Neuronal stem cell (in vitro differentiated cells): ENCODE measurements at regions not wholly inside any gene's neighbourhood (a gene's known extent, or its start where the extent isn't known, plus 50 kb on each side); places are given as distances from the start of the nearest gene placed in this dataset.

Source experiments
- DNase-seq: peaks from one replicate; pipeline ENCODE4 v3.0.0-alpha.2; 2013; ENCODE audit warnings: low spot score
- H2AFZ ChIP-seq: one replicate; pipeline ENCODE4 v1.6.1; 2013; ENCODE audit warnings: mild to moderate bottlenecking, low read length, inconsistent platforms
- H2AK5ac ChIP-seq: 2 replicates; pipeline ENCODE4 v1.6.1; 2013; ENCODE audit warnings: low read depth, mild to moderate bottlenecking, inconsistent platforms, low read length, moderate library complexity, mixed read lengths
- H2BK120ac ChIP-seq: 2 replicates; pipeline ENCODE4 v1.6.1; 2013; ENCODE audit warnings: low read depth, mild to moderate bottlenecking, inconsistent platforms, low read length, moderate library complexity, mixed read lengths
- H2BK12ac ChIP-seq: one replicate; pipeline ENCODE4 v1.6.1; 2013; ENCODE audit warnings: low read length, inconsistent platforms
- H2BK15ac ChIP-seq: 2 replicates; pipeline ENCODE4 v1.6.1; 2013; ENCODE audit warnings: mild to moderate bottlenecking, low read length, inconsistent platforms, mixed read lengths
- H2BK5ac ChIP-seq: one replicate; pipeline ENCODE4 v1.6.1; 2013; ENCODE audit warnings: inconsistent platforms, mild to moderate bottlenecking, low read length, moderate library complexity
- H3K14ac ChIP-seq: one replicate; pipeline ENCODE4 v1.6.1; 2013; ENCODE audit warnings: low read length, inconsistent platforms
- H3K18ac ChIP-seq: 2 replicates; pipeline ENCODE4 v1.6.1; 2013; ENCODE audit warnings: low read length, inconsistent platforms
- H3K23ac ChIP-seq: 2 replicates; pipeline ENCODE4 v1.6.1; 2013; ENCODE audit warnings: low read depth, mild to moderate bottlenecking, mixed read lengths, low read length, inconsistent platforms; ENCODE audit not compliant: poor library complexity
- H3K27ac ChIP-seq: replicated peaks from 3 replicates; pipeline ENCODE4 v1.5.1; 2013; ENCODE audit warnings: low read length, inconsistent platforms
- H3K27me3 ChIP-seq, 3 experiments: 2 replicates each; pipeline ENCODE4 v1.6.1; 2013; ENCODE audit warnings: low read length in 3 of 3, mild to moderate bottlenecking in 2 of 3, inconsistent platforms in 1 of 3, low read depth in 1 of 3, mixed read lengths in 1 of 3, moderate library complexity in 1 of 3; ENCODE audit not compliant: control insufficient read depth in 3 of 3, insufficient read depth in 3 of 3
- H3K36me3 ChIP-seq, 2 donors: replicated peaks in 1 of 2; 2 replicates each; pipeline ENCODE4 v1.6.1; 2013; ENCODE audit warnings: low read length in 2 of 2; ENCODE audit not compliant: control insufficient read depth in 2 of 2, insufficient read depth in 2 of 2
- H3K4ac ChIP-seq: 2 replicates; pipeline ENCODE4 v1.6.1; 2013; ENCODE audit warnings: inconsistent platforms, mild to moderate bottlenecking, low read length, moderate library complexity
- H3K4me1 ChIP-seq, 2 donors: 1 replicate in 1 of 2; 2 replicates in 1 of 2; pipeline ENCODE4 v1.6.1; 2013; ENCODE audit warnings: low read length in 2 of 2, low read depth in 1 of 2; ENCODE audit not compliant: control insufficient read depth in 2 of 2, insufficient read depth in 1 of 2
- H3K4me2 ChIP-seq: one replicate; pipeline ENCODE4 v1.6.1; 2013; ENCODE audit warnings: mild to moderate bottlenecking, low read length, inconsistent platforms; ENCODE audit not compliant: insufficient read depth, poor library complexity, severe bottlenecking
- H3K4me3 ChIP-seq, 2 donors: 2 replicates each; pipeline ENCODE4 v1.5.1; 2013; ENCODE audit warnings: low read length in 2 of 2, mild to moderate bottlenecking in 2 of 2, inconsistent platforms in 1 of 2, moderate library complexity in 1 of 2
- H3K79me1 ChIP-seq: one replicate; pipeline ENCODE4 v1.6.1; 2013; ENCODE audit warnings: low read depth, mild to moderate bottlenecking, inconsistent platforms, low read length, moderate library complexity
- H3K9ac ChIP-seq: one replicate; pipeline ENCODE4 v1.6.1; 2013; ENCODE audit warnings: mild to moderate bottlenecking, low read depth, low read length, inconsistent platforms; ENCODE audit not compliant: poor library complexity
- H3K9me3 ChIP-seq, 2 donors: replicated peaks in 1 of 2; 2 replicates each; pipeline versions ENCODE3 to v1.6.1; 2013; ENCODE audit warnings: low read length in 2 of 2, mild to moderate bottlenecking in 2 of 2, inconsistent platforms in 1 of 2, low read depth in 1 of 2, mixed read lengths in 1 of 2, moderate library complexity in 1 of 2; ENCODE audit not compliant: control insufficient read depth in 2 of 2, insufficient read depth in 1 of 2
- H4K8ac ChIP-seq: one replicate; pipeline ENCODE4 v1.6.1; 2013; ENCODE audit warnings: low read depth, mild to moderate bottlenecking, inconsistent platforms, low read length, moderate library complexity
- H4K91ac ChIP-seq: one replicate; pipeline ENCODE4 v1.6.1; 2013; ENCODE audit warnings: low read length, low read depth, mild to moderate bottlenecking, inconsistent platforms; ENCODE audit not compliant: poor library complexity
- WGBS, 2 donors: extraction: QIAGEN DNeasy Blood & Tissue Kit; methylation state at CpG; one replicate each; pipeline ENCODE4 v1.1.7; 2013; ENCODE audit warnings: missing lambda C conversion rate in 2 of 2, mixed read lengths in 1 of 2; ENCODE audit not compliant: insufficient read length in 2 of 2, insufficient replicate concordance in 1 of 2; ENCODE audit errors: extremely low coverage in 2 of 2; 5-methylcytosine and 5-hydroxymethylcytosine counted together

- H3K18ac ChIP-seq, result no peak overlapping the region
- H3K27ac ChIP-seq, result no peak overlapping the region
- no peak overlapping the region for H2AFZ ChIP-seq
- no peak overlapping the region for H3K4me2 ChIP-seq
- WGBS, 2 donors, result no CpG with 5 or more reads among the region's 6 CpGs
- no peak overlapping the region for H3K9ac ChIP-seq
- H3K23ac ChIP-seq, result no peak overlapping the region
- H2BK5ac ChIP-seq, result no peak overlapping the region
- H4K8ac ChIP-seq, result no peak overlapping the region
- H3K4ac ChIP-seq, result no peak overlapping the region
- H2AK5ac ChIP-seq, result no peak overlapping the region
- H3K4me1 ChIP-seq, result peaks cover 0 to 4% of the 10 kb centered on the region in 2 donors
- H4K91ac ChIP-seq, result no peak overlapping the region
- H3K14ac ChIP-seq, result no peak overlapping the region
- H3K36me3 ChIP-seq, result no peaks in the 10 kb centered on the region
- no peak for DNase-seq
- no peak overlapping the region for H2BK12ac ChIP-seq
- H3K27me3 ChIP-seq, result no peaks in the 10 kb centered on the region
- no peaks in the 10 kb centered on the region for H3K9me3 ChIP-seq
- H3K4me3 ChIP-seq, result no peak overlapping the region
- no peak overlapping the region for H2BK15ac ChIP-seq
- H3K79me1 ChIP-seq, result peaks cover 3% of the 10 kb centered on the region
- no peak overlapping the region for H2BK120ac ChIP-seq
Observed at GRCh38 chr13:21910546-21910945, 239.7 kb downstream of the FGF9 start.

DNA sequence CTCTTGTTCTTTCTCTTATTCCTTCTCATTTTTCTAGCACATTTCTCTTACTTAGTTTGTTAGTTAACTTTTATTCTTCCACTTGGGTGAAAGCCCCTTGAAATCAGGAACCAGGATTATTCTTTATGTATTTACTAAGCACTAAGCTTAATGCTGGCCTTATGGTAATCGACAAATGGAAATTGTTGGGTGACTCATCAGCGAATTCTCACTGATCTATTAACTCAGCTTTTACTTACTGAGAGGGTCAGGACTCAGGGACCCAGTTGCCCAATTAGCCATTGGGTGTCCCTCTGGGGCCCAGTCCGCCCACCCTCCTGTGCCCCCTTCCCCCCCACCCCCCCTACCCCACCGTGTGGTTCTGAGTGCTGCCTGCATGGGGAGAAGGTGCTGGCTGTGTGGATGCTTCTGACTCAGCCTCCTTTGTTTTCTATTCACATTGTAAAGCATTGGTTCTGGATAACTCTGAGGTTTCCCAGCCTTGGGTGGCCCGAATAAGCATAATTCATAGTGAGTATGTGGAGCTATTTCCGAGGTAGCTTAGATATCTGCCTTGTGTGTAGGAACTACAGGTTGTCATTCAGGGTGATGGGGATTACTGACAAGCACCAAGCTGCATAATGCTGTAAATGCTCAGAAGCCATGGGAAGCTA lies 240.9 kb downstream of the FGF9 start:
- no peak overlapping the region for H3K4me2 ChIP-seq
- no peaks in the 10 kb centered on the region for H3K27me3 ChIP-seq
- H3K27ac ChIP-seq, result no peak overlapping the region
- H2BK15ac ChIP-seq, result no peak overlapping the region
- no peak overlapping the region for H2BK12ac ChIP-seq
- no peak overlapping the region for H2AFZ ChIP-seq
- H2BK5ac ChIP-seq, result no peak overlapping the region
- H3K23ac ChIP-seq, result no peak overlapping the region
- no peak overlapping the region for H3K18ac ChIP-seq
- peaks cover 0 to 4% of the 10 kb centered on the region in 2 donors for H3K4me1 ChIP-seq
- H3K14ac ChIP-seq, result no peak overlapping the region
- no peak overlapping the region for H4K8ac ChIP-seq
- H3K4ac ChIP-seq, result no peak overlapping the region
- peaks cover 3% of the 10 kb centered on the region for H3K79me1 ChIP-seq
- H4K91ac ChIP-seq, result no peak overlapping the region
- H3K36me3 ChIP-seq, result no peaks in the 10 kb centered on the region
- no peaks in the 10 kb centered on the region for H3K9me3 ChIP-seq
- no peak overlapping the region for H2BK120ac ChIP-seq
- no CpG with 5 or more reads among the region's 6 CpGs for WGBS, 2 donors
- H3K4me3 ChIP-seq, result no peak overlapping the region
- H2AK5ac ChIP-seq, result no peak overlapping the region
- DNase-seq, result no peak
- H3K9ac ChIP-seq, result no peak overlapping the region

- DNase-seq, result peak; percentile 32
- peaks cover 0 to 4% of the 10 kb centered on the region in 2 donors for H3K4me1 ChIP-seq
- WGBS, 2 donors, result no CpG with 5 or more reads among the region's 8 CpGs
Observed at GRCh38 chr13:21913010-21913409, 242.1 kb downstream of the FGF9 start.

DNA sequence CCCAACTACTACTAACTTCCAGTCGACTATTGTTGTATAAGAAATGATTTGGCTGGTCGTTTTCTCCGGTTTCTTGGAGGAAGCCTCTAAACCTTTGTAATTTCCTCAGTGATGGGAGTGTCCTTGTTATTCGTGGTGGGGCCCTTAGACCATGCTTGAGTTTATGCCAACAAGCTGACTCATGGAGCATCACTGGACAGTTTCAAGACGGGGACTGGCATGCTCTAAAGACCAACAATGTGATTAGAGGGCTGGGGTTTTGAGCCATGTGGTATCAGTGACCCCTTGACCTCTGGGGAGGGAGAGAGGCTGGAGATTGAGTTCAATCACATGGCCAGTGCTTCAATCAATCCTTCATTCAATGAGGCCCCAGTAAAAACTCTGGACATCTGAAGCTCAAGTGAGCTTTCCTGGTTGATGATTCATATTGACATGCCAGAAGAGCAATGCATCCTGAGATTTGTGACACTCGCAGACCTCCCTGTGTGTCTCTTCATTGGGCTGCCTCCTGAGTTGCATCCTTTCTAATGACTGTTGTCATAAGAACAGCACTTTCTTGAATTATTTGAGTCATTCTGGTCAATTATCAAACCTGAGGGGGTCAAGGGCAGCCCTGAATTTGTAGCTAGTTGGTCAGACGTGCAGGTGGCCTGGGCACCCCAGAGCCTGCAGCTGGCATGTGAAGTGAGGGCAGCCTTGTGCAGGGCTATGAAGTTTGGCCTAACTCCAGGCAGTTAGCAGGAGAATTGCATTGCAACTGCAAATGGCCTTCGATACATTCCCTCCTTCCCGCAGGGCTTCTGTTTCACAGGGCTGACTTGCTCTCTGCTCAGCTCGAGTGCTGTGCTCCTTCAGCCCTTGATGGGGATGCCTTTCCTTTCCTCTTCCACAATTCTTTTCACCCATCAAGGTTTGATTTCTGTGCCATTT lies 246.5 kb downstream of the FGF9 start:
- H2AK5ac ChIP-seq, result no peak overlapping the region
- H3K9me3 ChIP-seq, result peaks cover 0 to 4% of the 10 kb centered on the region in 2 donors
- no peaks in the 10 kb centered on the region for H3K36me3 ChIP-seq
- H3K79me1 ChIP-seq, result no peaks in the 10 kb centered on the region
- no peak overlapping the region for H2AFZ ChIP-seq
- no peak overlapping the region for H2BK15ac ChIP-seq
- H4K91ac ChIP-seq, result no peak overlapping the region
- no peak overlapping the region for H3K4ac ChIP-seq
- no peak overlapping the region for H3K27ac ChIP-seq
- peak overlapping the region in 1 of 2 donors; percentile 20 for H3K4me3 ChIP-seq
- no peak overlapping the region for H3K23ac ChIP-seq
- no peak overlapping the region for H2BK120ac ChIP-seq
- H2BK5ac ChIP-seq, result no peak overlapping the region
- H3K9ac ChIP-seq, result no peak overlapping the region
- no peak overlapping the region for H3K18ac ChIP-seq
- H2BK12ac ChIP-seq, result no peak overlapping the region
- peaks cover 0 to 2% of the 10 kb centered on the region in 2 donors for H3K4me1 ChIP-seq
- no CpG with 5 or more reads among the region's 10 CpGs for WGBS, 2 donors
- no peaks in the 10 kb centered on the region for H3K27me3 ChIP-seq
- H3K14ac ChIP-seq, result no peak overlapping the region
- H3K4me2 ChIP-seq, result no peak overlapping the region
- H4K8ac ChIP-seq, result no peak overlapping the region
- DNase-seq, result no peak

More at GRCh38 chr13:21913010-21913409, 242.1 kb downstream of the FGF9 start:
- Histone ChIP-seq H2BK120ac (no peak overlapping the region), H3K4me2 (no peak overlapping the region), H2BK5ac (no peak overlapping the region), H3K23ac (no peak overlapping the region), H3K36me3 (no peaks in the 10 kb centered on the region), H3K9ac (no peak overlapping the region), H3K9me3 (peaks cover 0 to 2% of the 10 kb centered on the region in 2 donors), H4K8ac (no peak overlapping the region), H2BK15ac (no peak overlapping the region), H2AFZ (no peak overlapping the region), H3K4ac (no peak overlapping the region), H4K91ac (no peak overlapping the region), H3K27me3 (no peaks in the 10 kb centered on the region), H3K27ac (no peak overlapping the region), H2AK5ac (no peak overlapping the region), H3K4me3 (no peak overlapping the region), H3K79me1 (peaks cover 3% of the 10 kb centered on the region), H2BK12ac (no peak overlapping the region), H3K14ac (no peak overlapping the region), H3K18ac (peak overlapping the region; percentile 27)
